Suprapubic skin (tissue), 4 donors: ENCODE measurements at regions not wholly inside any gene's neighbourhood (a gene's known extent, or its start where the extent isn't known, plus 50 kb on each side); places are given as distances from the start of the nearest gene placed in this dataset.

ENCODE experiments used
- CTCF ChIP-seq, 2 donors: fragments of 200-600 bp in 1 of 2; fragments of 450-650 bp in 1 of 2; sonication (generic) in 1 of 2; IDR thresholded peaks; one replicate each; pipeline ENCODE4 v1.5.1; 2016 to 2019; ENCODE audit warnings: antibody characterized with exemption in 2 of 2, mild to moderate bottlenecking in 1 of 2, moderate library complexity in 1 of 2
- EP300 ChIP-seq: sonication (generic); formaldehyde crosslinking; IDR thresholded peaks from one replicate; pipeline ENCODE4 v1.6.1; 2017; ENCODE audit warnings: antibody characterized with exemption
- POLR2A ChIP-seq, 2 donors: fragments of 450-650 bp; IDR thresholded peaks; one replicate each; pipeline ENCODE4 v1.6.1; 2017; ENCODE audit warnings: antibody characterized with exemption in 2 of 2, mild to moderate bottlenecking in 2 of 2, moderate library complexity in 2 of 2
- POLR2AphosphoS5 ChIP-seq, 3 donors: sonication (generic); formaldehyde crosslinking; IDR thresholded peaks; one replicate each; pipeline ENCODE4 v1.6.1; 2017; ENCODE audit warnings: antibody characterized with exemption in 3 of 3

DNA sequence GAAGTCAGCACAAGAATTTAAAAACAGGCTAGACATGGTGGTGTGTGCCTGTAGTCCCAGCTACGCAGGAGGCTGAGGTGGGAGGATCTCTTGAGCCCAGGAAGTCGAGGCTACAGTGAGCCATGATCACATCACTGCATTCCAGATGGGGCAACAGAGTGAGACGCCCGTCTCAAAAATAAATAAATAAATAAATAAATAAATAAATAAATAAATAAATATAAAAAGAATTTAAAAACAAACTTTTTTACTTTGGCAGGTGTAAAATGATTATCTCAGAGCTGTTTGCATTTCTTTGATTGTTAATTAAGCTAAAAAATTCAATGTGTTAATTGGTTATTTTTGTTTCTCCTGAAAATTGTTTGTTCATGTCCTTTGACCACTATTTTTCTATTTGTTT lies 97.5 kb upstream of the RPS6KA3 start:
- TF ChIP-seq POLR2A (IDR thresholded peaks at IDR 0.05) (no peak), EP300 (no peak), CTCF (IDR thresholded peaks at IDR 0.05) (no peak), POLR2AphosphoS5 (IDR thresholded peaks at IDR 0.05) (no peak)
